HG02759 (cell line): ENCODE measurements at regions not wholly inside any gene's neighbourhood (a gene's known extent, or its start where the extent isn't known, plus 50 kb on each side); places are given as distances from the start of the nearest gene placed in this dataset.
"Not testable (repeated sequence)": the region's sequence is repeated elsewhere in the genome, so short reads cannot be mapped to it uniquely, and the experiment has no call there.

Experiments used
- ATAC-seq: cut with Tn5 transposase; IDR thresholded peaks from one replicate; pipeline ENCODE4 v1.9.1; 2021; ENCODE audit warnings: mild to moderate bottlenecking, moderate library complexity; ENCODE audit not compliant: unreplicated experiment

DNA sequence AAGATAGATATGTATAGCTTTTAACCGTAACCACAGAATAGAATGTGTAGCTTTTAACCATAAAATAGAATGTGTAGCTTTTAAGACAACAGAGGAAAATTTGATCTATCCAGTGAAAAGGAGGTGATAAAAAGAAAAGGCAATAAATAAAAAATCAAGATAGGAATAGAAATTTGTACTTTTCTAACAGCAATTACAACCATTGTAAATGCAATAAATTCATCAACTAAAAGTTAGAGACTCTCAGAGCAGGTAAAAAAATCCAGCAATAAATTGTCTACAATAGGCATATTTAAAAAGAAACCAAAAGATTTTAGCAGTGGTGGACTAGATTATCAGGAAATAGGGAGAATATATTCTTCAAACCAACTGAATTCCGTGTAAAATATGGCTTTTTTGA, 63.8 kb upstream of the ABHD2 start:
- ATAC-seq: no peak

- no peak for ATAC-seq
Measured at GRCh38 chr15:89026167-89026566, 62.1 kb upstream of the ABHD2 start.

- no peak for ATAC-seq
Measured at GRCh38 chr15:89028036-89028435, 60.2 kb upstream of the ABHD2 start.

DNA sequence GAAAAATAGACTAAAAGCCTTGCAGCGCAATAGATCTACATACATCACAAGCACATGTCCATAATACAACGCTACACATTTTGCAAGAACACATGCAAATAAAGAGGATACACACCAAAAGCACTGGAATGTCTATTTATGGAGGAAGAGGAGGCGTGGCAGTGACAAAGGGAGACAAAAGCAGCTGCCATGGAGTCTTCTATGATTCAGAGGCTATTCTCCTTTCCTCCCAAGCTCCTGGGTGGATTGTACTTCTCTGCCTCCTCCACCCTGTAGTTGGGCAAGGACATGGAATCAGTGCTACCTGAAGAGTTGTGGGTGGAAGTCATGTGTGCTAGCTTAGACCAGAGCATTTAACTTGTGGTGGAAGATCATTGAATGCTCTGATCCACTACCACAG, 57.9 kb upstream of the ABHD2 start:
- ATAC-seq: no peak

DNA sequence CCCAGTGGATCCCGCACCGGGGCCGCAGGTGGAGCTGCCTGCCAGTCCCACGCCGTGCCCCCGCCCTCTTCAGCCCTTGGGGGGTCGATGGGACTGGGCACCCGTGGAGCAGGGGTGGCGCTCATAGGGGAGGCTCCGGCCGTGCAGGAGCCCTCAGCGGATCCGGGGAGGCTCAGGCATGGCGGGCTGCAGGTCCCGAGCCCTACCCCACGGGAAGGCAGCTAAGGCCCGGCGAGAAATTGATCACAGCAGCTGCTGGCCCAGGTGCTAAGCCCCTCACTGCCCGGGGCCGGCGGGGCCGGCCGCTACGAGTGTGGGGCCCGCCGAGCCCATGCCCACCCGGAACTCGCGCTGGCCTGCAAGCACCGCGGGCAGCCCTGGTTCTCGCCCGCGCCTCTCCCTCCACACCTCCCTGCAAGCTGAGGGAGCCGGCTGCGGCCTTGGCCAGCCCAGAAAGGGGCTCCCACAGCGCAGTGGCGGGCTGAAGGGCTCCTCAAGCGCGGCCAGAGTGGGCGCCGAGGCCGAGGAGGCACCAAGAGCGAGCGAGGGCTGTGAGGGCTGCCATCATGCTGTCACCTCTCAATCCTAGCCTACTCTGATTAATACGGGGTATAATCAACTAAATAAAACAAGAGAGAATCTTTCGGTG, 56.5 kb upstream of the ABHD2 start:
- ATAC-seq: not testable (repeated sequence)

DNA sequence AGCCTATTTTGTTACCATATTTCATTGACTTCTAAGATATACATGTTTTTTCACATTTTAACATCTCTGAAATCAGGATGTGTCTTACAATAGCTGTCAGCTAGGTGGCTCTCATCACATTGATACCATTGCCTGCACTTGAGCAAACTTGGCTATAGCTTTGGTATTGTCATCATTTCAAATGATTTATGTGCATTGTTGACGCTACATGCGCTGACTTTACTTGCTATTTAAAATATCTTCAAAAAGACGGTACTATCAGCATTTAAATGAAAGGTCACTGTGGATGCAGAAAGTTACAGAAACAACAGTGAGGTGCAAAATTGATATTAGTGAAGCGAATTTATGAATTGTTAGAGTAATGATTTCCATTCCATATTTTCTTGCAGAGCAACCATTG, 54.0 kb upstream of the ABHD2 start:
- ATAC-seq: no peak

DNA sequence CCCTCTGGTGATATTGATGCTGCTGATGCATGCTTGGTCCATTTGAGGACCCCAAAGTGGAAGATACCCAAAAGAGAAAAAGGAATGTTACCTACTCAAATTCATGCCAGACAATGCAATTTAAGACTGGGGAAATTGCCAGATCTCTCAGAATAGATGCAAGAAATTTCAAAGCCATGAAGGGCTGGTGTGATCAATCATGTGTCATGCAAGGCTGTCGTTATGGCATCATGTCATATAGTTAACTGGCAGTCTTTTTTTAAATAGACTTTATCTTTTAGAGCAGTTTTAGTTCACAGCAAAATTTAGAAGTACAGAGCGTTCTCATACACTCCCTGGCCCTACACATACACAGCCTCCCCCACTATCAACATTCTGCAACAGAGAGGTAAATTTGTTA, 53.1 kb upstream of the ABHD2 start:
- no peak for ATAC-seq

GRCh38 chr15:89035658-89036057, 52.6 kb upstream of the ABHD2 start:
- no peak for ATAC-seq

DNA sequence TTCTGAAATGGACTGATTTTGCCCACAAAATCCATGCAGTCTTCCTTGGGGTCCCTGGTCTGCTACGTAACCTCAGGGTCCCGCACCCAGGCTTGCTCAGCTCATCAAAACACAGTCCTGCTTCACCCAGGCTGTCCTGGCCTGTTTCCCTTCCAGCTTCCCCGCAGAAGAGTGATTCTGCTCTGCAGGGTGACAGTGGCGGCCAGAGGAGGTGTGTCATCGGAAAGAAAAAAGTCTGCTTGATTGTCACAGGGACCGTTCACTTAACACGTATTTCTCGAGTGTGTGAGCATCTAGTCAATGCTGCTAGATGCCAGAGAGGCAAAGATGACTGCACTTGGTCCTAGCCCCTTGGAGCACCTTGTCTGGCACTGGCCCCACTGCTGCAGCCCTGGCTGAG, 50.1 kb upstream of the ABHD2 start:
- ATAC-seq: no peak
